Stimulated activated memory B cell treated with anti-CD40 and anti-IgM and Interleukin-4, amounts not matched to agents 10 μg/mL and 1 μg/mL and 100 μg/mL, for 72 hours (primary cell): ENCODE measurements at regions not wholly inside any gene's neighbourhood (a gene's known extent, or its start where the extent isn't known, plus 50 kb on each side); places are given as distances from the start of the nearest gene placed in this dataset.
"Not testable (repeated sequence)": the region's sequence is repeated elsewhere in the genome, so short reads cannot be mapped to it uniquely, and the experiment has no call there.

ENCODE experiments used
- ATAC-seq: fragments of 150-1000 bp; cut with Tn5 transposase; 2 replicates; pipeline ENCODE4 v1.10.0; 2021
- H3K27ac Mint-ChIP-seq: one replicate; pipeline ENCODE4 v1.8.0; 2022; ENCODE audit warnings: mild to moderate bottlenecking, mixed read lengths
- H3K27me3 Mint-ChIP-seq: one replicate; pipeline ENCODE4 v1.8.0; 2022; ENCODE audit warnings: mixed read lengths
- H3K36me3 Mint-ChIP-seq: one replicate; pipeline ENCODE4 v1.8.0; 2022; ENCODE audit warnings: mixed read lengths
- H3K4me1 Mint-ChIP-seq: one replicate; pipeline ENCODE4 v1.8.0; 2022; ENCODE audit warnings: mixed read lengths
- H3K4me3 Mint-ChIP-seq: one replicate; pipeline ENCODE4 v1.8.0; 2022; ENCODE audit warnings: mild to moderate bottlenecking, moderate library complexity, mixed read lengths
- H3K9me3 Mint-ChIP-seq: one replicate; pipeline ENCODE4 v1.8.0; 2022; ENCODE audit warnings: mixed read lengths

DNA sequence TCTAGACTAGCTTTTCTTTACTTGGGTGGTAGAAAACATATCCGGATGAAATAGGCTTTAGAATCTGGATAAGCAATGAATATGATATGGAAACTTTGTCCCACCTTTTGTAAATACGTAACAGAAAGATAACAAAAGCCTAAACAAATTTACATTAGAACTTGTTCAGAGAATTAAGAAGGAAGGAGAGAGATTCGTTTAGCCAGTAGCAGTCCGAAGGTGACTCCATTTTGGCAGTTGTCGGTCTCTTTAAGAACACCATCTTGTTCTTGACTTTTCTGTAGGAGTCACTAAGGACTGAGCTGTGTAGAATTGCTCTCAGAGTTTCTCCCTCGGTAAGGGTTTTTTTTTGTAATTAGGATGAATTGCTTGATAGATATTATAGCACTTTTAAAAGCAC lies 475.1 kb downstream of the PCNX1 start:
- H3K4me1 Mint-ChIP-seq, result peaks cover 55% of the 10 kb centered on the region
- peak overlapping the region; percentile 45 for H3K27ac Mint-ChIP-seq
- no peak for ATAC-seq

DNA sequence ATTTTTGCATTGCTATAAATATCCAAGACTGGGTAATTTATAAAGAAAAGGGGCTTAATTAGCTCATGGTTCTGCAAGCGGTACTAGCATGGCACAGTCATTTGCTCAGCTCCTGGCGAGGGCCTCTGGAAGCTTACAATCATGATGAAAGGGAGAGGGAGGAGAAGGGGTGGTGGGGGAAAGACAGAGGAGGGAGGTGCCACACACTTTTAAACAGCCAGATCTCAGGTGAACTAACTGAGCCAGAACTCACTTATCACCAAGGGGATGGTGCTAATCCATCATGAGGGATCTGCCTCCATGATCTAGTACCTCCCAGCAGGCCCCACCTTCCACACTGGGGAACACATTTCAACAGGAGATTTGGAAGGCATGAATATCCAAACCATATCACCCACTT lies 476.3 kb downstream of the PCNX1 start:
- Mint-ChIP-seq H3K4me1 (peaks cover 43% of the 10 kb centered on the region), H3K9me3 (no peaks in the 10 kb centered on the region), H3K27ac (no peak overlapping the region), H3K36me3 (peaks cover 36% of the 10 kb centered on the region), H3K27me3 (no peaks in the 10 kb centered on the region), H3K4me3 (no peak overlapping the region)
- ATAC-seq, result no peak

More for the DNA sequence above, 475.1 kb downstream of the PCNX1 start:
- H3K9me3 Mint-ChIP-seq, result no peaks in the 10 kb centered on the region
- H3K36me3 Mint-ChIP-seq, result peaks cover 47% of the 10 kb centered on the region
- H3K27me3 Mint-ChIP-seq, result no peaks in the 10 kb centered on the region
- no peak overlapping the region for H3K4me3 Mint-ChIP-seq

DNA sequence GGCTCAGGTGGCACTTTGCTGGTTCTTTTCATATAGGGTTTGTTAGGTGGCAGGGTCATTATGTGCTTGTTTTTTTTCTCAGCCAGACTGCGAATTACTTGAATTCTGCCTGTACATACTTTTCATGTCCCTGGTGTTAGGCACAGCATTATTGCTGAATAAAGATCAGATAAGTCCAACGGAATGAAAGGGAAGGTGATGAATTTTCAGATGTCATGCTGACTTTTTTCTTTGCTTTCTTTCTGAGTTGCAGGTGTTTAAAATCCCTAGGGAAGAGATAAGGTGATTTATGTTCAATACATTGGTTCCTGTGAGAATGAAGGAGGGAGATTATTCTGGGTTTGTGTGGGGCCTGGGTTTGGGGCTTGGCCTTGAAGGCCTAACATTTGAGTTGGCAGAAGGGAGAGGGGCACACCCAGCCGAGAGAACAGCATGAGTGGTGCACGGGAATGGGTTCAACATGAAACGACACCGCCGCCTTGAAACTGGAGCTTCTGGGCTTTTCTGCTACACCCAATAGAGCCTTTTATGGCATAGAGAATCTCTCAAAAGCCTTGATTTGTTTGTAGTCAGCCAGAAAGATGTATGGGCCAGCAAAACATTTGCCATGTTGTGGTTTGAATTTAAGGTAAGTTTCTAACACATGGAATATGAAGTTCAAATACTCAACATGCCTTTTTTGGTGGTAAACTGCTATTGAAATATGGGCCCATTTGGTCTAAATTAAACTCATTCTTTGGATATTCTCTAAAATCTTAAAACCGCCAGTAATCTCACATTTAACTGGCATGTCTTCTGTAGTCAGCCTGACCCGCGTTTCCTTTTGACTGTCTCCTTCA lies 477.0 kb downstream of the PCNX1 start:
- no peak overlapping the region for H3K4me3 Mint-ChIP-seq
- H3K4me1 Mint-ChIP-seq, result peaks cover 42% of the 10 kb centered on the region
- no peaks in the 10 kb centered on the region for H3K27me3 Mint-ChIP-seq
- H3K27ac Mint-ChIP-seq, result no peak overlapping the region
- no peaks in the 10 kb centered on the region for H3K9me3 Mint-ChIP-seq
- no peak for ATAC-seq
- H3K36me3 Mint-ChIP-seq, result peaks cover 31% of the 10 kb centered on the region

GRCh38 chr14:71387753-71388152 lies 480.5 kb downstream of the PCNX1 start:
- no peak for ATAC-seq
- H3K4me3 Mint-ChIP-seq, result no peak overlapping the region
- H3K27ac Mint-ChIP-seq, result no peak overlapping the region
- H3K4me1 Mint-ChIP-seq, result peaks cover 44% of the 10 kb centered on the region
- no peaks in the 10 kb centered on the region for H3K27me3 Mint-ChIP-seq
- no peaks in the 10 kb centered on the region for H3K9me3 Mint-ChIP-seq
- H3K36me3 Mint-ChIP-seq, result peaks cover 28% of the 10 kb centered on the region

GRCh38 chr14:71388336-71388735 lies 481.1 kb downstream of the PCNX1 start:
- H3K4me1 Mint-ChIP-seq, result peaks cover 40% of the 10 kb centered on the region
- no peak overlapping the region for H3K27ac Mint-ChIP-seq
- H3K36me3 Mint-ChIP-seq, result peaks cover 28% of the 10 kb centered on the region

DNA sequence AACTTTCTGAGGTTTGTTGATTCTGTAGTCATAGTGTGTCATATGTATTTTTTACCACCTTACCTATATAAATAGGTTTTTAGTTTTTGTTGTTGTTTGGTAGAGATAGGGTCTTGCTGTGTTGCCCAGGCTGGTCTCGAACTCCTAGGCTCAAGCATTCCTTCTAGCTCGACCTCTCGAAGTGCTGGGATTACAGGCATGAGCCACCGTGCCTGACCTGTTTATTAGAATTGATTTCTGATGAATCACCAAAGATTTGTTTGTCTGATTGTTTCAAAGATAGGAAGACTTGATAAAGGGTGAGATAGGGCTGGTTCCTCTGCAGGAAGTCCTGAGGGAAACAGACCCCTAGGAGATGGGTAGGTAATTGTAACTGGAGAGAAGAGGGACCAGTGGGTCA lies 481.6 kb downstream of the PCNX1 start:
- peaks cover 35% of the 10 kb centered on the region for H3K4me1 Mint-ChIP-seq
- H3K36me3 Mint-ChIP-seq, result peaks cover 27% of the 10 kb centered on the region
- H3K27me3 Mint-ChIP-seq, result no peaks in the 10 kb centered on the region
- no peak overlapping the region for H3K4me3 Mint-ChIP-seq
- H3K27ac Mint-ChIP-seq, result peak overlapping the region; percentile 20
- no peak for ATAC-seq
- no peaks in the 10 kb centered on the region for H3K9me3 Mint-ChIP-seq

More at GRCh38 chr14:71388336-71388735, 481.1 kb downstream of the PCNX1 start:
- no peak overlapping the region for H3K4me3 Mint-ChIP-seq
- no peaks in the 10 kb centered on the region for H3K9me3 Mint-ChIP-seq
- no peak for ATAC-seq
- no peaks in the 10 kb centered on the region for H3K27me3 Mint-ChIP-seq

DNA sequence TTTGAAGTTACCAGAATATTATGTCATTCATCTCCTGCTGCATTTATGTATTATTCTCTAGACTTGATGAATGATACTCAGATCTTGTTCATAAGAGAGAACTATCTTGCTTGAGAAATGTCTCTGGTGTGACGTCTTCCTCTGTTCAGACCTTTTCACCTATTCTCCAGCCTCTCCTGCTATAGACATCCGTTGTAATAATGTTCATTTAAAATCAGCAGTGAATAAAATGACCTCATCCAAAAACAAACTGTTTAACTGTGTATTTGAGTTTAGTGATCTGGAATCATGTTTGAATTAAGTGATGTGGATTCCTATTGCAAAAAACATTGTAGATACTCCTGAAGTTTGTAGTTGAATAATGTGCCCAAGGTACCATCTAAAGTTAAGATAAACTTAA lies 487.1 kb downstream of the PCNX1 start:
- H3K27ac Mint-ChIP-seq, result peak overlapping the region; percentile 28
- H3K27me3 Mint-ChIP-seq, result no peaks in the 10 kb centered on the region
- no peak overlapping the region for H3K4me3 Mint-ChIP-seq
- peaks cover 63% of the 10 kb centered on the region for H3K4me1 Mint-ChIP-seq
- peaks cover 6% of the 10 kb centered on the region for H3K36me3 Mint-ChIP-seq
- no peak for ATAC-seq
- H3K9me3 Mint-ChIP-seq, result no peaks in the 10 kb centered on the region

GRCh38 chr14:71395151-71395604 lies 487.9 kb downstream of the PCNX1 start:
- Mint-ChIP-seq H3K4me1 (peaks cover 64% of the 10 kb centered on the region), H3K4me3 (no peak overlapping the region), H3K27me3 (no peaks in the 10 kb centered on the region), H3K27ac (peak overlapping the region; percentile 28), H3K36me3 (peaks cover 6% of the 10 kb centered on the region), H3K9me3 (no peaks in the 10 kb centered on the region)
- ATAC-seq, result no peak

GRCh38 chr14:71395636-71396035 lies 488.4 kb downstream of the PCNX1 start:
- ATAC-seq, result no peak
- peak overlapping the region; percentile 28 for H3K27ac Mint-ChIP-seq
- H3K4me3 Mint-ChIP-seq, result no peak overlapping the region
- H3K9me3 Mint-ChIP-seq, result no peaks in the 10 kb centered on the region
- peaks cover 69% of the 10 kb centered on the region for H3K4me1 Mint-ChIP-seq
- H3K36me3 Mint-ChIP-seq, result peaks cover 6% of the 10 kb centered on the region
- no peaks in the 10 kb centered on the region for H3K27me3 Mint-ChIP-seq

- H3K27me3 Mint-ChIP-seq, result no peaks in the 10 kb centered on the region
- no peak overlapping the region for H3K4me3 Mint-ChIP-seq
- H3K9me3 Mint-ChIP-seq, result no peaks in the 10 kb centered on the region
- no peak for ATAC-seq
- H3K4me1 Mint-ChIP-seq, result peaks cover 74% of the 10 kb centered on the region
- peaks cover 6% of the 10 kb centered on the region for H3K36me3 Mint-ChIP-seq
- peak overlapping the region; percentile 28 for H3K27ac Mint-ChIP-seq
Observed at GRCh38 chr14:71396050-71396677, 488.9 kb downstream of the PCNX1 start.

DNA sequence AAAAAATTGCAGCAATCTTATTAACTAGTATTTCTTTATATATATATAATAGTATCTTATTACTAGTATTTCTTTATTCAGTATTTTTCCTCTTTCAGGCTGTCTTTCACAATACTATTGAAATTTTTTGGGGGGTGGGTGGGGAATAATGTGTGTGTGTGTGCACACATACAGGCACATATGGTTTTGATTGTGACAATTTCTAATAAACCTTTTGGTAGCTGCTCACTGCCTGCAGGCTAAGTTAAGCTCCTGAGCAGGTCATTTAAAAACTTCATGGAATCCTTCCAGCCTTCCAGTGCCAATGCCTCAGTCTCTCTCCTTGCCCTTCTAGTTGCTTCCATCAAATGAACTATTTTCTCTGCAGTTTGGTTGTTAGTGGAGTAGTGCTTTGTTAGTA lies 490.1 kb downstream of the PCNX1 start:
- no peak overlapping the region for H3K4me3 Mint-ChIP-seq
- H3K4me1 Mint-ChIP-seq, result peaks cover 62% of the 10 kb centered on the region
- no peaks in the 10 kb centered on the region for H3K27me3 Mint-ChIP-seq
- H3K36me3 Mint-ChIP-seq, result peaks cover 2% of the 10 kb centered on the region
- H3K27ac Mint-ChIP-seq, result peak overlapping the region; percentile 92
- H3K9me3 Mint-ChIP-seq, result no peaks in the 10 kb centered on the region
- ATAC-seq, result no peak

GRCh38 chr14:71398450-71398849 lies 491.2 kb downstream of the PCNX1 start:
- Mint-ChIP-seq H3K36me3 (no peaks in the 10 kb centered on the region), H3K27ac (peak overlapping the region; percentile 92), H3K4me3 (no peak overlapping the region), H3K27me3 (no peaks in the 10 kb centered on the region), H3K4me1 (peaks cover 56% of the 10 kb centered on the region), H3K9me3 (no peaks in the 10 kb centered on the region)
- peak; percentile 31 for ATAC-seq

GRCh38 chr14:71399057-71399487 lies 491.8 kb downstream of the PCNX1 start:
- no peaks in the 10 kb centered on the region for H3K36me3 Mint-ChIP-seq
- no peaks in the 10 kb centered on the region for H3K27me3 Mint-ChIP-seq
- peak overlapping the region; percentile 92 for H3K27ac Mint-ChIP-seq
- H3K4me3 Mint-ChIP-seq, result peak overlapping the region; percentile 44
- peaks cover 55% of the 10 kb centered on the region for H3K4me1 Mint-ChIP-seq
- ATAC-seq, result peak; percentile 94
- no peaks in the 10 kb centered on the region for H3K9me3 Mint-ChIP-seq

GRCh38 chr14:71400871-71401321 lies 493.6 kb downstream of the PCNX1 start:
- H3K27me3 Mint-ChIP-seq, result no peaks in the 10 kb centered on the region

GRCh38 chr14:71402415-71402814 lies 495.2 kb downstream of the PCNX1 start:
- not testable (repeated sequence) for H3K4me3 Mint-ChIP-seq, H3K9me3 Mint-ChIP-seq, ATAC-seq, H3K27me3 Mint-ChIP-seq, H3K36me3 Mint-ChIP-seq
- peaks cover 45% of the 10 kb centered on the region for H3K4me1 Mint-ChIP-seq
- H3K27ac Mint-ChIP-seq, result peak overlapping the region; percentile 37

More at GRCh38 chr14:71400871-71401321, 493.6 kb downstream of the PCNX1 start:
- Mint-ChIP-seq H3K27ac (peak overlapping the region; percentile 92), H3K4me1 (peaks cover 56% of the 10 kb centered on the region), H3K4me3 (peak overlapping the region; percentile 10), H3K9me3 (no peaks in the 10 kb centered on the region), H3K36me3 (peaks cover 4% of the 10 kb centered on the region)
- ATAC-seq, result peak; percentile 64
